ENCODE measurements at regions not wholly inside any gene's neighbourhood (a gene's known extent, or its start where the extent isn't known, plus 50 kb on each side); places are given as distances from the start of the nearest gene placed in this dataset.
A peak's percentile ranks its signal among the peaks of the same experiment; 100 is the strongest.
"Not testable (repeated sequence)": the region's sequence is repeated elsewhere in the genome, so short reads cannot be mapped to it uniquely, and the experiment has no call there.

GRCh38 chr17:77530591-77530990 is 389.8 kb downstream of the SEC14L1 start:
- DNase-seq, result peak; percentile 22

DNA sequence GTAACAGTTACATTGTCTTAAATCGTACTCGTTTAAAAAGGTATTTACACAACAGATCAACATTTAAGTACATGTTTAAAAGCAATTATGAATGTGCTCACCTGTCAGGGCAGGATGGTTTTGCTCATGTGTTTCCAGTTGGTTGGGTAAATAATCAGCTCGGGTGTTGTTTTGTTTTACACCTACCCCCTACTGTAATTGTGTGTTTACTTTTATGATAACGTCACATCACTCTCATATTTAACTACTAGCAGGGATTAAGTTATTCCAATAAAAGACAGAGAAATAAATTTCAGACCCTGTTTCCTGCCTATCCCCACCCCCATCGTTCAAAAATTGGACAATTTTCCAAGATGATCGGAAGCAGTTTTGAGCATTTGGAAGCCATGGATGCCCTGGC is 390.2 kb downstream of the SEC14L1 start:
- DNase-seq, result no peak

- peak; percentile 19 for DNase-seq
Observed at GRCh38 chr17:77531641-77532040, 390.9 kb downstream of the SEC14L1 start.

DNA sequence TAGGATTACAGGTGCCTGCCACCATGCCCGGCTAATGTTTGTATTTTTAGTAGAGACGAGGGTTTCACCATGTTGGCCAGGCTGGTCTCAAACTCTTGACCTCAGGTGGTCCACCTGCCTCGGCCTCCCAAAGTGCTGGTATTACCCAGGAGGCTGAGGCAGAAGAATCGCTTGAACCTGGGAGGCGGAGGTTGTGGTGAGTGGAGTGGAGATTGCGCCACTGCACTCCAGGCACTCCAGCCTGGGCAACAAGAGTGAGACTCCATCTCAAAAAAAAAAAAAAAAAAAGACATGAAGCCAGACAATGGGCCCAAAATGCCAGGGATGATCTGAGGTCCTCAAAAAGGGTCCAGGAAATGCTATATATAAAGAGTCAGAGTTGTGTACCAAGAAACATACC is 392.9 kb downstream of the SEC14L1 start:
- DNase-seq, result not testable (repeated sequence)

DNA sequence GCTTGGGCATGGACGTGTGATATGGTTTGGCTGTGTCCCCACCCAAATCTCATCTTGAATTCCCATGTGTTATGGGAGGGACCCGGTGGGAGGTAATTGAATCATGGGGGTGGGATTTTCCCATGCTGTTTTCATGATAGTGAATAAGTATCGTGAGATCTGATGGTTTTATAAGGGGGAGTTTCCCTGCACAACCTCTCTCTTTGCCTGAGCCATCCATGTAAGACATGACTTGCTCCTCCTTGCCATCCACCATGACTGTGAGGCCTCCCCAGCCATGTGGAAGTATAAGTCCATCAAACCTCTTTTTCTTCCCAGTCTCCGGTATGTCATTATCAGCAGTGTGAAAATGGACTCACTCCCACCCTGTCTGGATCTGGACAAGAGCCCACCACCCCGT is 393.4 kb downstream of the SEC14L1 start:
- peak; percentile 9 for DNase-seq

DNA sequence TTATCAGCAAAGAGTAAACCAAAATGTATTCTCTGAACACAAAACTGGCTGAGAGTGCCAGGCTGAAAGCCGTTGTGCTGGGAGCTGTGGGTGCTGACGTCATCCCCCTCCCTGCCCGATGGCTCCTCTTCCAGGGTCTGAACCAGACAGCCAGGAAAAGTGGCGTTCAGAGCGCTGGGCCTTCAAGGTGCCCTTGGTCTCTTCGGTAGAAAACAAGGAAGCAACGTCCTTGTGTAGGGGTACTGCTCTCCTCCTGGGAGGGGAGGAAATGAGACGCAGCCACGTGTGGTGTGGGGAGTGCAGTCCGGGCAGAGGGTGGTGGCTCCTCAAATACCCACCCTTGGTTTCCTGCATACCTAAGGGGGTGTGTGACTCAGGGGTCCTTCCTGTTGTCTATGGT is 394.7 kb downstream of the SEC14L1 start:
- peak; percentile 21 for DNase-seq

DNA sequence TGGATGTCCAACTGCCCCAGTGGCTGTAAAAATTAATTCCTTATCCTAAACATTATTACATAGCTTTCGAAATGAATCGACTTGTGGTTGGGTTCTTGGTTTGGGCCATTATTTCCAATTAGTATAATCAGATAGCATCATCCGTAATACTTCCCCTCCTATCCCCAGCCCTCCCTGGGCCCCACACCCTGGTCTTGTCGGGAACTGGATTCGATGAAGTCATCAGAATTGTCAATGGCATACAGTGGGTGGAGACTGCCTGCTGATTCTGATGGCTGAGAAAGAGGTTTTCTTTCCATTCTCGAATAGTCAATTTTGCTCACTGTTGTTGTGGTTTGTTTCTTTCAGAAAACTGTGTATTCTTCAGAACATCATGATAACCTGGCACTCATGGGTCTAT is 395.1 kb downstream of the SEC14L1 start:
- DNase-seq, result peak; percentile 17

DNA sequence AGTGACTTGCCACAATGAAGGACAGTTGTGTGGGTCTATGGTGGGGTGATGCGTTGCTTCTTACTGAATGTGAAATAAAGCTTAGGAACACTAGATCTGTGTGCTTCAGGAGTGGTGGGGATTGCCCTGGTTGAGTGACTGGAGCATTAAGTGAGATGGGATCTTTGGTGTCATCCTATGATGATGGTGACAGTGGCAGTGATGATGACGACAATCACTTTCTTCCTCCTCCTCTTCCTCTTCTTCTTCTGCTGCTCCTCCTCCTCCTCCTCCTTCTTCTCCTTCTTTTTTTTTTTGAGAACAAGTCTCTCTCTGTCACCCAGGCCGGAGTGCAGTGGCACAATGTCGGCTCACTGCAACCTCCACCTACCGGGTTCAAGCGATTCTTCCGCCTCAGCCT is 396.8 kb downstream of the SEC14L1 start:
- no peak for DNase-seq

DNA sequence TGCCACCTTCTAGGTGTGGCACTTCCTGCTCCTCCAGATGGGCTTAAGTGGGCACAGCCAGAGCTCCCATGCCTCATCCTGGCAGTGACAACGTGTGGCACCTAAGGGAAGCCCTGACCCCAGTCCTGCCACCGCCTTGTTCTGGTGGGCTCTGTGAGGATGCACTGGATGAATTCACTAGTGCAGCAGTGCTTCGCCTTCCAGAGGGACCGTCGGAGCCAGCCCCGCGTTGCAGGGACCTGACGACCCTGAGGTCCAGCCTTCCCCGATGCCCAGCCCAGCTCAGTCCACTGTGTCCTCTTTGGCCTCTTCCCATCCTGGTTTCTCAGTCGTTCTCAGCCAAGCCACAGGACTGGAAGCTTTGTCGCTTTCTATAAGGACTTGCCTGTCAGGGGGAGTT is 399.8 kb downstream of the SEC14L1 start:
- DNase-seq, result no peak

- no peak for DNase-seq
Observed at GRCh38 chr17:77540975-77541374, 400.2 kb downstream of the SEC14L1 start.

- DNase-seq, result no peak
Observed at GRCh38 chr17:77542011-77542410, 401.2 kb downstream of the SEC14L1 start.

DNA sequence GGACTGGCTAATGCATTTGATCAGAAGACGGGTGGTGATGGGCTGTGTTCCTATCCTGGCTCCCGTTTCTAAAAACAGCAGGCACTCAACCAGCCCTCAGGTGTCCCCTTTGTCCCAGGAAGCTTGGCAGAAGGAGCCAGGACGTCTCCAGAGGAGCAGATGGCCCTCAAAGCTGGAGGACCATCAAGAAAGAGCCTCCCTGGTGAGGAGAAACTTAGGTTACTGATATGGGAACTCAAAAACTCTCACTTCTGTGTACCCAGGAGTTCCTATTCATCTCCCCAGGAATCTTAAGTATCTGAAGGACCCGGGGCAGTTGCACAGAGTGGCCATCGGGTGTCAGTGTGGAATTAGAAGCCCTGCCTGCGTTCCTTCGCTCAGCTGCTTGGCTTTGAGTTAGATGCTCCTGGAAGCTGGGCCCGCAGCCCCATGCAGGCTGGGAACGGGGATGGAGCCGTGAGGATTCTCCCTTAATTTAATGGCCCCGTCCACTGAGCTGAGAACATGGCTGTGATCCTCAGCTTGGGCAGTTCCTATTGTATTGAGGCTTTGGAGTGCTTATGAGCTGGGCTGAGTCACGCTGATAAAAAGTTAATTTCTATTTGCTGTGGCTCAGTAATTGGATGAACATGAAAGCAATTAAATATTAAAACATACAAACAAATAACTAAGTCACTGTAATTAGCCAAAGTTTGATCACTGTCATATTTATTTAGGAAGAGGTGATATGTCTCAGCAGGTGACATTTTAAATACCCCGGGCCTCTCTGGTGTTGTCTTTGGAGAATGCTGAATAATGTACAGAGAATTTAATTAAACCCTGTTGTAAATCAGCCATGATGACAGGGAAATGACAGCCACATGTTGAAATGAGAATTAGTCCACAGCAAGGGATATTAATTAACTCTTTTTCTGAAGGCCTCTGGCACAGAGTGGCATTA is 402.1 kb downstream of the SEC14L1 start:
- DNase-seq, result peak; percentile 88

DNA sequence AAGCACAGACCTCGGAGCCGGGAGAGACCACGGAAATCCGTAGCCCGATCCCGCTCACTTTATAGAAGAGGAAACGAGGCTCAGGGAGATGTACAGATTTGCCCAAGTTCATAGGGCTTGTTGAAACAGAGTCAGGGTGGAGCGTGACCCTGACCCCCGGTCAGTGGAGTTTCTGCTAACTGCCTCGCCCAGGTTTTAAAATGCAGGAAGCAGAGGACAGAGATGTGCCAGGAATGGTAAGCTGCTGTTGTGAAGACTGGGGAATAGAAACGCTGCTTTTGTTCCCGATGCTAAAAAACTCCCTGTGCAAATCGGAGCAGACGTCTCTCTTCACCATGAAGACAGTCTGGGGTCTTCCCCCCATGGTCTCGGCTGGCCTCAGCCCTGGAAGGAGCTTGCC is 403.0 kb downstream of the SEC14L1 start:
- DNase-seq, result no peak

DNA sequence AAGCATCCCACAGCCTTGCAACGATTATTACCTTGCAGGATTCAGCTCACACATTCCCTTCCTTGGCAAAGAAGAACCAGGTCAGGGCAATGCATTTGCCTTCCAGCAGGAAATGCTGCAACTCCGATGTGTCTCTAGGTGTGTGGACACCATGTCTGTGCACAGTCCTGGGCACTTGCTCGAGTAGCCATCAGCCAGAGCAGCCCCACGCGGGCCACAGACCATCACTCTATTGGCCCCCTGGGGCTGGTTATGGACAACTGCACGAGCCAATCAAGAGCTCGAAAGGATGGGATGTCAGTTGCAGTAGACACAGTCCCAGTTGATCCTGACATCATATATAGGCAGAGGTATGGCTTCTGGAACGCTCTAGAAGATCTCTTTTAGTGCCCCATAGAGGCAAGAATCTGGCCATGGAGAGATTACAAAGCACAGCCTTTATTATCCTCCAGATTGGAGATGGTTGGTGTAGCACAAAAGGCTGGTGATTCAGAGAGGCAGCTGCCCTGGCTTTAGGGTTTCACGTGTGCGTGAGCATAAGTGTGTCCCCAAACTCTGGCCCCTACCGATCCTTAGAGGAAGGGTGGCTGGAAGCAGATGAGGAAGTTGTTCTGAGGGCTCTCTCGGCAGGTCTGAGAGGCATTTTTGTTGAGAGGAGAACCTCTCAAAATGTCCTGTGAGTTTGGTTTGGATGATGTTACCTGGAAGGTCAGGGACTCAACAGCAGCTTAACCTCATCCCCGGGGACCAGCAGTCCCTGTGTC is 403.8 kb downstream of the SEC14L1 start:
- DNase-seq, result no peak

- no peak for DNase-seq
Observed at GRCh38 chr17:77546772-77547241, 406.0 kb downstream of the SEC14L1 start.

DNA sequence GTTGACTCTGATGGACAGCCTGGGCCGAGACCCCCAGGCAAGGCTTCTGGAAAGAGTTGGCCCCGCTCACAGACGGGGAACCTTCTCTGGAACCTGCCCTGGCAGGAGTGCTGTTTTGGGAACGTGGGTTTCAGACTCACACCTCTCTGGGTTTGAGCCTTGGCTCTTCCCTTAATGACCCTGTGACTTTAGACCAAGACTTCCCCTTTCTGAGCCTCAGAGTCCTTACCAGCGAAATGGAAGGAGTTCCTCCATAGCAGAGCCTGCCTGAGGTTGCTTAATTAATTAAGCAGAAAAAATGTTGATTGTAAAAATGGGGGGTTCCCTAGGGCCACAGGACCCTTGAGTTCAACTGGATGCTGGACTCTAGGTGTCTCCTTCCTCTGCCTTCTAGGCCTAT is 408.2 kb downstream of the SEC14L1 start:
- DNase-seq, result no peak

DNA sequence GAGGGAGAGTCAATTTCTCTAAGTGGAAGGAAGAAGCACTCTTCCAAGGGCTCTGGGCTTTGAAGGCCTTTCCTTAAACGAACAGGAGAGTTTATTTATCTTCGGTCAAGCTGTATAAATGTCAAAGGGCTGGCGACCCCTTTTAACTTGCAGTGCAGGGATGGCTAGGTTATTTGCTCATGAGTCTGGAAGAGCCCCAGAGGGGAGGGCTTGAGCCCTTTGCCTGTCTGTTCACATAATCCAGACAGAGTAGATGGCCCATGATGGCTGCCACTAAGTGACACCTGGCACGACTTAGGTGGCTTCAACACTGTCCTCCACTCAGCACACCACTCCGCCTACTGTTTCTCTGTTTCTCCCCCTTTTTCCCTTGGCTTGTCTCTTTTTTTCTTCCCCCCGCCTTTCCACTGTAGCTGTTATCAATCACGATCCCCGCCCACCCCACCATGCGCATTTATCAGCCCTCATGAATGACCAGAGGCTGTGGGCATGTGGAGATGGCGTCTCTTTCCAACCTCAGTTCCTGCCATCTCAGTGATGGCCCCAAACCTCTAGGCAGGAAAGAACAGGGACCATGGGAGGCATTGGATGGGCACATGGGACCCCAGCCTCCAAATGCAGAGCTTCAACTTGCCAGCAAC is 408.7 kb upstream of the TNRC6C start:
- DNase-seq, result no peak

DNA sequence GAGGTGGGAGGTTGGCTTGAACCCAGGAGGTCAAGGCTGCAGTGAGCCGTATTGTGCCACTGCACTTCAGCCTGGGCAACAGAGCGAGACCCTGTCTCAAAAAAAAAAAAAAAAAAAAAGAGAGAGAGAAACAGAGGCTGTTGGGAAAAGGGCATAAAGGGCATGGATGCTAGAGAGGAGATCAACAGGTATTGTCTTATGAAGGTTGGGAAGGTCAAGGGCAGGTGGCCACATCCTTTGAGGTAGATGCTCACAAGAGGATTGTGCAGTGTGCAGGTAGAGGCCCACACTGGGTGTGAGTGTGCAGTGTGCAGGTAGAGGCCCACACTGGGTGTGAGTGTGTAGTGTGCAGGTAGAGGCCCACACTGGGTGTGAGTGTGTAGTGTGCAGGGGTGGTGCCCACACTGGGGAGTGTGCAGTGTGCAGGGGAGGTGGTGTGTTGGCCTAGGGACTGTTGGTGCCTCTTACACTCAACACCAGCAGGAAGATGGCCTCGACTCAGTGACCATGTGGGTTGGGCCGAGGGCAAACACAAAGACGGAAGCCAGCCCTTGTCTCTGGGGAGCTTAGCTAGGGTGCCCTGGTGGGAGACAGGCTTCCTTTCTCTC is 404.9 kb upstream of the TNRC6C start:
- DNase-seq, result no peak

- DNase-seq, result no peak
Observed at GRCh38 chr17:77555121-77555591, 403.3 kb upstream of the TNRC6C start.

DNA sequence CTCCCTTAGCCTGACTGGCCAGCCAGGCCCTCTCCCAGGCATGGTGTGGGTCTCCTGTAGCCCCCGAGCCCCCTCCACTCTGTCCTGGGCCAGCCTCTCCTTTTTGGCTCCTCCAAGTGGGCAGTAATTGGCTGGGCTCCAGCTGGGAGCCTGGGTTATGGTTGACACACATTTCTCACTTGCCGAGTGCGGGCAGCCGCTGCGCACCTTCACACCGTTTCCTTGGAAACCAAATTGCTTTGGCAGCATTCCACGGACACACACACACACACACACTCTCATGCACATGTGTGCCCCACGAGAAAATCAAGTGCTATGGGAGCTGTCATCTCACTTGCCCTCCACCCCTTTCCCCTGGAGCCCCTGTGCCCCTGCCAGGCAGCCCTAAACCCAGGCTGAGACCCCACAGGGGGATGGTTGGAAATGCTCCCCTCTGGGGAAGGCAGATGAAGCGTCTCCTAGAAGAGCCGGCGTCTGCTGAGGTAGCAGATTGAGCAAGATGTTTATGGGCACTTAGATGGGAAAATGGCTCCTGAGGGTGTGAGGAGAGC is 402.7 kb upstream of the TNRC6C start:
- peak; percentile 68 for DNase-seq

GRCh38 chr17:77556383-77557061 is 402.0 kb upstream of the TNRC6C start:
- DNase-seq, result no peak
